Right lobe of liver (tissue), 6 donors: ENCODE measurements at regions not wholly inside any gene's neighbourhood (a gene's known extent, or its start where the extent isn't known, plus 50 kb on each side); places are given as distances from the start of the nearest gene placed in this dataset.

Experiments used
- ATAC-seq, 4 donors: fragments of 200-7000 bp; cut with Tn5 transposase; one replicate each; pipeline ENCODE4 v1.9.1; 2020; ENCODE audit warnings: mild to moderate bottlenecking in 4 of 4, moderate library complexity in 4 of 4
- DNase-seq, 3 donors: peaks; one replicate each; pipeline ENCODE4 v3.0.0-alpha.2; 2020
- H3K27ac ChIP-seq, 3 donors: fragments of 200-600 bp; one replicate each; pipeline ENCODE4 v1.8.0; 2022
- H3K27me3 ChIP-seq, 2 donors: fragments of 200-600 bp; one replicate each; pipeline ENCODE4 v1.8.0; 2022
- H3K36me3 ChIP-seq, 4 donors: fragments of 200-600 bp; sonication (generic) in 1 of 4; one replicate each; pipeline versions ENCODE4 v1.5.1 to v1.8.0; 2017 to 2022; ENCODE audit warnings: control low read depth in 1 of 4
- H3K4me1 ChIP-seq, 4 donors: fragments of 200-600 bp; sonication (generic) in 1 of 4; one replicate each; pipeline versions ENCODE4 v1.5.1 to v1.8.0; 2017 to 2022; ENCODE audit warnings: control low read depth in 1 of 4
- H3K4me3 ChIP-seq, 3 donors: fragments of 200-600 bp; one replicate each; pipeline ENCODE4 v1.8.0; 2022
- H3K9me3 ChIP-seq, 4 donors: fragments of 200-600 bp; sonication (generic) in 1 of 4; one replicate each; pipeline versions ENCODE4 v1.5.1 to v1.8.0; 2017 to 2022; ENCODE audit warnings: control low read depth in 1 of 4
- CTCF ChIP-seq, 4 donors: fragments of 200-600 bp in 3 of 4; fragments of 450-650 bp in 1 of 4; IDR thresholded peaks; one replicate each; pipeline versions ENCODE4 v1.5.1 to v1.8.0; 2016 to 2022; ENCODE audit warnings: antibody characterized with exemption in 4 of 4, mild to moderate bottlenecking in 2 of 4
- POLR2A ChIP-seq: fragments of 450-650 bp; IDR thresholded peaks from one replicate; pipeline ENCODE4 v1.6.1; 2017; ENCODE audit warnings: antibody characterized with exemption, mild to moderate bottlenecking
- WGBS: methylation state at CpG from one replicate; pipeline ENCODE4 v1.1.6; 2018; ENCODE audit warnings: low coverage, low lambda C conversion rate; ENCODE audit not compliant: insufficient coverage; ENCODE audit errors: missing lambda C conversion rate; 5-methylcytosine and 5-hydroxymethylcytosine counted together
- intact Hi-C, 2 donors: fragments of 100-400 bp; cut with DNase I; formaldehyde crosslinking; loops; one replicate each; pipeline versions ENCODE4 v1.11.2 to v1.14.1; 2022
- donor health status: DM: no; HTN: yes; CAD: no.
- donor health status: DM: no; HTN: no; CAD: no.
- donor health status: DM: no; HTN: no; CAD: no.
- donor health status: DM: no; HTN: yes; CAD: no.
- donor health status: DM: no; HTN: yes; CAD: no.

- no peak overlapping the region for H3K27ac ChIP-seq
- DNase-seq (no peak), ATAC-seq (peak in 1 of 4 donors; percentile 61)
- 97% methylated on average over 3 of the region's 3 CpGs for WGBS
- no peaks in the 10 kb centered on the region for H3K4me1 ChIP-seq
- no peak for TF ChIP-seq CTCF (IDR thresholded peaks at IDR 0.05)
- no peak for TF ChIP-seq POLR2A
- intact Hi-C loops: no loop called here
- H3K4me3 ChIP-seq: no peak overlapping the region
- H3K27me3 ChIP-seq: no peaks in the 10 kb centered on the region
- H3K9me3 ChIP-seq: no peaks in the 10 kb centered on the region
- no peaks in the 10 kb centered on the region for H3K36me3 ChIP-seq
Measured at GRCh38 chr5:143581147-143581546, 177.7 kb upstream of the NR3C1 start.

- TF ChIP-seq POLR2A (no peak), CTCF (IDR thresholded peaks at IDR 0.05) (no peak)
- no peaks in the 10 kb centered on the region for H3K4me1 ChIP-seq
Measured at GRCh38 chr5:143576711-143577484, 173.4 kb upstream of the NR3C1 start.

GRCh38 chr5:143575286-143575685 is 171.8 kb upstream of the NR3C1 start:
- no peak for TF ChIP-seq POLR2A
- no peak for TF ChIP-seq CTCF (IDR thresholded peaks at IDR 0.05)
- DNase-seq: no peak
- H3K4me3 ChIP-seq: no peak overlapping the region
- no peaks in the 10 kb centered on the region for H3K27me3 ChIP-seq
- WGBS: 100% methylated on average over 1 of the region's 1 CpG
- no peak overlapping the region for H3K27ac ChIP-seq
- peaks cover 0 to 7% (median 0%) of the 10 kb centered on the region in 4 donors for H3K4me1 ChIP-seq
- no peak for ATAC-seq
- no peaks in the 10 kb centered on the region for H3K36me3 ChIP-seq
- intact Hi-C loops: no loop called here
- H3K9me3 ChIP-seq: no peaks in the 10 kb centered on the region

More at GRCh38 chr5:143576711-143577484, 173.4 kb upstream of the NR3C1 start:
- ATAC-seq (no peak), DNase-seq (no peak)
- Histone ChIP-seq H3K27ac (no peak overlapping the region), H3K27me3 (no peaks in the 10 kb centered on the region), H3K9me3 (no peaks in the 10 kb centered on the region), H3K36me3 (no peaks in the 10 kb centered on the region), H3K4me3 (no peak overlapping the region)
- 74% methylated on average over 2 of the region's 2 CpGs for WGBS
- intact Hi-C loops: no loop called here

- Histone ChIP-seq H3K27ac (no peak overlapping the region), H3K9me3 (no peaks in the 10 kb centered on the region), H3K4me1 (peaks cover 0 to 18% (median 0%) of the 10 kb centered on the region in 4 donors), H3K36me3 (no peaks in the 10 kb centered on the region), H3K27me3 (no peaks in the 10 kb centered on the region), H3K4me3 (no peak overlapping the region)
- TF ChIP-seq POLR2A: no peak
- no peak for TF ChIP-seq CTCF (IDR thresholded peaks at IDR 0.05)
- ATAC-seq: no peak
- WGBS: 94% methylated on average over 1 of the region's 1 CpG
- intact Hi-C loops: no loop called here
- no peak for DNase-seq
Measured at GRCh38 chr5:143574236-143574635, 170.8 kb upstream of the NR3C1 start.
